ENCODE measurements at regions not wholly inside any gene's neighbourhood (a gene's known extent, or its start where the extent isn't known, plus 50 kb on each side); places are given as distances from the start of the nearest gene placed in this dataset.
"Not testable (repeated sequence)": the region's sequence is repeated elsewhere in the genome, so short reads cannot be mapped to it uniquely, and the experiment has no call there.

DNA sequence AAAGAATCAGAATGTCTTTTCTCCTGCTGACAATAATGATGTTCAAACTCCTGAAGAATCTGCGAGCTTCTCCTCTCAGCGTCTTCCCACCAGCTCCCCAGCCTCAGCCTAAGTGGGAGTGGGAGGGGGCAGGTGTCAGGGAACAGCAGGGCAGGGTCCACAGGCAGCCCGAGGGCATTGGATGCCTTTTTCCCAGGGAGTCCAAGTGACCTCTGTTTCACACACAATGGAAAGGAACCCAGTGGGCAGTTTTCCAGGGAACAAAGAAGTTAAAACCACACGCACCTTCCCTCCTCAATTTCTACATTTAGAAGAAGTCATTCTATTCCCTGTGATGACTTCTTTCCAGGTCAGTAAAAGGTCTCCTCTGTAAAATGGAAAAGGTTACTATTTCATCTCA is 278.5 kb downstream of the PARM1 start:
- DNase-seq (ENCODE audit: missing footprints) (no peak), ATAC-seq (no peak)
- intact Hi-C loops (cut with DNase I): no loop called here

DNA sequence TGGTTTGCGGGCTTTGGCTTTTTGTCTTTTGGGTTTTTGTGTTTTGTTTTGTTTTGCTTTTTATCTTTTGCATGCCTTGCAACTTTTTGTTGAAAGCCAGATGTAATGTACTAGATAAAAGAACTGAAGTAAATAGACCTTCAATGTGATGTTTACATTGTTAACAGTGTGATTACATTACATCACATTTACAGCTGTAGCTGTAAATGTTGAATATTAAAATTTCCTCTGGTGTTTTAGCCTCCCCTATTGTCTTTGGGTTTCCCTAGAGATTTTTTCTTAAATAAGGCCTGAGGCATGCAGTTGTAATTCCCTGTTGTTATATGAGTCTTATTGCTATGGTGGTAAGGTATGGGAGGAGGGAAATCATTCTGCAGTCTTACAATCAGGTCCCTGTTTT is 275.0 kb downstream of the PARM1 start:
- ATAC-seq: no peak
- DNase-seq (ENCODE audit: missing footprints): no peak
- intact Hi-C loops (cut with DNase I): no loop called here

DNA sequence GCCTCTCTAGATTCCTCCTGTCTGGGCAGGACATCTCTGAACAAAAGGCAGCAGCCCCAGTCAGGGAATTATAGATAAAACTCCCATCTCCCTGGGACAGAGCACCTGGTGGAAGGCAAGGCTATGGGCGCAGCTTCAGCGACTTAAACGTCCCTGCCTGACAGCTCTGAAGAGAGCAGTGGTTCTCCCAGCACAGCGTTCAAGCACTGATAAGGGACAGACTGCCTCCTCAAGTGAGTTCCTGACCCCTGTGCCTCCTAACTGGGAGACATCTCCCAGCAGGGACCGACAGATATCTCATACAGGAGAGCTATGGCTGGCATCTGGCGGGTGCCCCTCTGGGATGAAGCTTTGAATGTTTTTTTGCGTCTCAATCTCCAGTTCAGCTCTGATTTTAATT is 262.2 kb downstream of the PARM1 start:
- ATAC-seq (no peak), DNase-seq (ENCODE audit: missing footprints) (no peak)
- intact Hi-C loops (cut with DNase I): no loop called here

- intact Hi-C loops (cut with DNase I): no loop called here
- DNase-seq (ENCODE audit: missing footprints) (no peak), ATAC-seq (no peak)
These were observed 261.3 kb downstream of the PARM1 start for GRCh38 chr4:75194180-75194579.

- ATAC-seq; DNase-seq (ENCODE audit: missing footprints); intact Hi-C loops (cut with DNase I): not testable (repeated sequence)
These were observed 259.3 kb downstream of the PARM1 start for GRCh38 chr4:75192182-75192581.

GRCh38 chr4:75189711-75190335 is 256.9 kb downstream of the PARM1 start:
- no peak for ATAC-seq
- intact Hi-C loops (cut with DNase I): no loop called here
- DNase-seq (ENCODE audit: missing footprints): no peak

GRCh38 chr4:75180790-75181776 is 248.2 kb downstream of the PARM1 start:
- intact Hi-C loops (cut with DNase I): no loop called here
- ATAC-seq (no peak), DNase-seq (ENCODE audit: missing footprints) (no peak)

DNA sequence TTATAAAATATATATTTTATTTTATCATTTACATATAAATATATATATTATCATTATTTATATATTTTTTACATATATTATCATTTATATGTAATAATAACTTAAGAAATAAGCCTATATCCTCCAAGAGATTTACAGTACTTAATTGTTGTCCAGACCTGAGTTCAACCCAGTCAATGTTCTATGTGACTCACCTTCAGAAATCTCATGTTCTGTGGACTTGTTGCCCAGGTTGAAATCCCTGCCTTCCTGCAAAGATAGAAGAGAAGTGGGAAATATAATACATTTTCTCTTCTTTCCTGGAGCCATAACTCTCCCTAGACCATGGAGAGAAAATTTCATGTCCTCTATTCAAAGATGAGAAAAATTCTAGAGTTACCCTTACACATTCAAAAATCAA is 247.3 kb downstream of the PARM1 start:
- intact Hi-C loops (cut with DNase I): no loop called here
- DNase-seq (ENCODE audit: missing footprints) (no peak), ATAC-seq (no peak)

DNA sequence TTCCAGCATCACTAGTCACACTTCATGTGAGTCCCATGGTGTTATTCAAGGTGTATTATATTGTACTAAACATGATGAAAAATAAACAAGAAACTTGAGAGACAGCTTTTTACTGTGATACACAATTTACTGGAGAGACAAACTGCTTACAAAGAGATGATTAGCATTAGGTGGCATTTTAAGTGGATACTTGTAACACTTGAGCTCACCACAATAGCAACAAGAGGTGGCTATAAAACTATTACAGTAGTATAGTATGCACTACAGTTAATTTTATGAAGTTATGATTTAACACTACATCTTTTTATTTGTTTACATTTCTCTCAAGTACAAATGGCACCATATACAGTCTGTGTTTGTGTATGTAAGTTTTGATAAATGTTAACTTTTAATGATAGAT is 246.6 kb downstream of the PARM1 start:
- ATAC-seq (no peak), DNase-seq (ENCODE audit: missing footprints) (no peak)
- intact Hi-C loops (cut with DNase I): no loop called here

DNA sequence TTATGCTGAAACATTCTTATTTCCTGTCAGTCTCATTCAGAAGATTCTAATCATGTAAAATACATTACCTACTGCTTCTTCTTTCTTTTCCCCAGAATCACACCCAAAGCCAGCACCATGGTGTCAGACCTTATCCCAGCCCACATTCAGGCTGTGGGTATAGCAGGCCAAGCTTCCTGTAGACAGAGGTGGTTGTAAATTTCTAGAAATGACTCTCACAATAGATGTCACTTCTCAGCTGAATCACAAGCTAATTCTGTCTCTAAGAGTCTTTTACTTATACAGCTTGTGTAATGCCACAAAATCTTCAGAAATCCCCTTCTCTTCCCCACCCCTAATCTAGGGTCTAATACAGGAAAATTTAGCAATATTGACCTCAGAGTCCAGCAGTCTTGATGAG is 239.6 kb downstream of the PARM1 start:
- no peak for DNase-seq (ENCODE audit: missing footprints)
- no peak for ATAC-seq
- intact Hi-C loops (cut with DNase I): no loop called here

DNA sequence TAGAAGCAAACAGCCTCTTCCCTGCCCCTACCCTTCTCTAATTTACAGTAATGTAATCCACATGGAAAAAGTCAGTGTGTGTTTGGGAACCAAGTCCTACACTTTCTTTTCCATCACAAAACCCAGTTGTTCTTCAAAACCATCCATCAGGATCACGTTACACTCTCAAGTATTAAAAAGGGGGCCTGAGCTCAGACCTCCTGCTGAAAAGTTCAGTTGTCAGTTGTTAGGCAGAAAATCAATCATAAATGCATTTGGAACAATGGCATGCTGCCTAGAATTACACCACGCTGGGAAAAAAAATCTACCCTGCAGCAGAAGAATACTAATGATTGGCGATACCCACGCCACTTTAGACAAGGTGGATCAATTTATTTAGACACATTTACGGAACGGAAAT is 236.5 kb downstream of the PARM1 start:
- ATAC-seq: no peak
- intact Hi-C loops (cut with DNase I): no loop called here

DNA sequence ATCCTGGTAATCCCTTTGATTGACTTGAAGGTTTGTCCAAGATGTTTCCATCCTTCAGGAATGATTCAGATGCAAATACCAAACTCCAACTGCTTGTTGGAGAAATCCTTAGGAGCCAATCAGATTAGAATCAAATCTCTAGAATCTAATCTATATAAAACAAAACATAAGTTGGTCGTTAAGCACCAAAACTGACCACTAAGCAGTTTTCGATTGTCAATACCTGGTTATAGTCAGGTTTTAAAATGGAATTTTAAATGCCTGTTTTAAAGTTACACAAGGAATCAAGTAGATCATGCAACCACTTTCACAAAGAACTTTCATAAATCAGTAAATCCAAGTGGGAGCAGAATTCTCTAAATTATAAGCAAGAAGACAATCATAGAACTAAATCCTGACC is 236.1 kb downstream of the PARM1 start:
- intact Hi-C loops (cut with DNase I): no loop called here
- DNase-seq (ENCODE audit: missing footprints) (no peak), ATAC-seq (no peak)

More for the DNA sequence above, 236.5 kb downstream of the PARM1 start:
- DNase-seq (ENCODE audit: missing footprints): no peak

DNA sequence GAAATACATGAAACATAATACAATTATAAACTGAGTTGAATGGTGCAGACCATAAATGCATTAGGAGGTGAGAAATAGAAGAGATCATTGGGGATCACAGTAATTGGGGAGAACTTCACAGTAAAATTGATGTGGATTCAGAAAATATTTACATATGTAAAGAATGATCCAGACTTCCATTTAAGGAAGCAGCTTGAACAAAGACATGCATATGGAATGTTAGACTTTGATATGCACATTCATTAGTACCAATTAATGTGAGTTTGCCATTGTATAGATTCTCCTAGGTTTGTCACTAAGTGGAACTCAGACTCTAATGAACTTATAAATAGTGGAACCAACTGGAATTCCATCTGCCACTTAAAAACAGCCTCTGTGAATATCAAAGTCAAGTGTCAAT is 235.6 kb downstream of the PARM1 start:
- ATAC-seq (no peak), DNase-seq (ENCODE audit: missing footprints) (no peak)
- intact Hi-C loops (cut with DNase I): no loop called here

- DNase-seq (ENCODE audit: missing footprints); intact Hi-C loops (cut with DNase I); ATAC-seq: not testable (repeated sequence)
These were observed 232.2 kb downstream of the PARM1 start for GRCh38 chr4:75165100-75165499.

DNA sequence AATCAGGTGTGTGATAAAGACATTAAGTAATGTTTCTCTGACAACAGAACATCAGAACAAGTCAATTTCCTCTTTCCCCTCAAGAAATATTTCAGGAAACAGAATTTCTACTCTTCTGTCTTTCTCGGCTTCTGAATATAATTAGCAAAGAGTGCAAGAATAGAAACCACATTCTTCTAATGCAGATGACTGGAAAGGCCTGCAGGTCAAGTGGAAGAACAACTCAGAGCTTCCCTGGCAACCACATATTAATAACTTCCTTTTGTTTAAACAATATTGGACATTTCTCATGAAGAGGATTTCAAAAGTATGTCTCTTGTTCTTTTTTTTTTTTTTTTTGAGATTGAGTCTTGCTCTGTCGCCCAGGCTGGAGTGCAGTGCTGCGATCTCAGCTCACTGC is 225.5 kb downstream of the PARM1 start:
- no peak for ATAC-seq
- no peak for DNase-seq (ENCODE audit: missing footprints)
- intact Hi-C loops (cut with DNase I): no loop called here

GRCh38 chr4:75154994-75155393 is 222.1 kb downstream of the PARM1 start:
- DNase-seq (ENCODE audit: missing footprints) (no peak), ATAC-seq (no peak)
- intact Hi-C loops (cut with DNase I): no loop called here

DNA sequence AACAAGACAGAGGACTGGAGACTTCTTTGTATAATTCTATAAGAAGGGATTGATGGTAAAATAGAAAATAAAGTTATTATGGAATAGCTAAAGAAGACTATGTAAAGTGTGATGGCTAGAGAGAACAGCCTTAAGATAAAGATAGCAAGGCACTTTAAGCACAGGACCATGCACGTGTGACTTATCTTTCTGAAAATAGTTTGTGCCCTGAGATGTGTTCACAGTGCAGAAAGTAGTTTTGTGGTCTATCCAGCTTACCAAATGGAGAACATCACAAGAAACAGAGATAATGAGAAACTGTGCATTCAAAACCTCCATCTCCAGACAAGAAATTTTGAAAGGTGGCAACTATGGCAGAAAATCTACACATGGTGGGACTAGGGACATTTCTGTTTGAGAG is 213.3 kb downstream of the PARM1 start:
- DNase-seq (ENCODE audit: missing footprints): no peak
- intact Hi-C loops (cut with DNase I): no loop called here
- ATAC-seq: no peak

- intact Hi-C loops (cut with DNase I): no loop called here
These were observed 211.6 kb downstream of the PARM1 start for GRCh38 chr4:75144475-75144874.

GRCh38 chr4:75142850-75143249 is 209.9 kb downstream of the PARM1 start:
- no peak for ATAC-seq
- intact Hi-C loops (cut with DNase I): no loop called here
- DNase-seq (ENCODE audit: missing footprints): no peak

More at GRCh38 chr4:75144475-75144874, 211.6 kb downstream of the PARM1 start:
- DNase-seq (ENCODE audit: missing footprints) (no peak), ATAC-seq (no peak)

GRCh38 chr4:75142382-75142781 is 209.5 kb downstream of the PARM1 start:
- no peak for ATAC-seq
- intact Hi-C loops (cut with DNase I): no loop called here

More at GRCh38 chr4:75142382-75142781, 209.5 kb downstream of the PARM1 start:
- DNase-seq (ENCODE audit: missing footprints): no peak

All from Right ventricle myocardium inferior (tissue), 1 donor.